ENCODE measurements at regions not wholly inside any gene's neighbourhood (a gene's known extent, or its start where the extent isn't known, plus 50 kb on each side); places are given as distances from the start of the nearest gene placed in this dataset.

DNA sequence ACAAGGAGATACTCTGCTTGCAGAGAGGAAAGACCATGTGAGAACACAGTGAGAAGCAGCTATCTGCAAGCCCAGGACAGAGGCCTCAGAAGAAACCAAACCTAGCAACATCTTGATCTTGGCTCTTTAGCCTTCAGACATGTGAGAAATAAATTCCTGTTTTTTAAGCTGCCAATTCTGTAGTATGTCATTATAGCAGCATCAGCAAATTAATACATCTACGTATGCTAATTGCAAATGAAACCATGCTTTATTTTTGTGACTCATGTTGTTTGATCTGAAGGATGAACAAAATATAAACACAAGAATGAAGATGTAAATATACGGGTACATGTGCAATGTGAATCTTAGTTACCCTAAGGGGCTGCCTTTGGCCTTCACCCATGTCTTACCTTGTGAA lies 714.4 kb upstream of the ARPP21 start:
- no peak for DNase-seq

DNA sequence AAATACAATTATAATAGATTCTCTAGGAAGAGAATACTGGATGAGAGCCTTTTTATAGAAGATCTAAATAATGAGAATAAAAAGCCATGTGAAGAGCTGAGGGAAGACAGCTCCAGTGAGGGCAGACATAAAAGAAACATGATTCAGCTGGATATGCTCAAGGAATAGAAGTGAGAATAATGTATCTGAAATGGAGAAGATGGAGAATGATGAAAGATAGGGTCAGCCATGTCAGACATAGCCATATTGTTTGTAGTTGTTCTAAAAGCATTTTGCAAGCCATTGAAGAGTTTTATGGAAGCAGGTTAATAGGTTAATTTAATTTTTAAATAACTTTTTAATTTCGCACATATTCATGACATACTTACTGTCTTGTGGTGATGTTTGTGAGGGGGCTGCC lies 713.5 kb upstream of the ARPP21 start:
- no peak for DNase-seq

DNA sequence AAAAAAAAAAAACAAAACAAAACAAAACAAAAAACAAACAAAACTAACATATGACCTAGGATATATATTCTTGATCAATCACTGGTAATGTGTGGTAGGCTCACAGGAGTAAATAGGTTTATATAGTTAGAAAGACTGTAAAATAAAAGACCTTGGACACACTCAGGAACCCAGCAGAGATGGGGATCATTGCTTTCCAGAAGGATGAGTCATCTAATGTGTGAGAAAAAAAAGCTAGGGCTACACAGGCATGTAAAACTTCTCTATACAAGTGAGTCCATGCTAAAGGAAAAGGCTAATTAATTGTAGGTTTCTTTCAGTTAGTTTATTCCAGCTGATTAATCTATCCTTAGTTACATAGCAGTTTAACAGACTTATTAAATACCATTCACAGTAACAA lies 710.3 kb upstream of the ARPP21 start:
- DNase-seq = no peak

DNA sequence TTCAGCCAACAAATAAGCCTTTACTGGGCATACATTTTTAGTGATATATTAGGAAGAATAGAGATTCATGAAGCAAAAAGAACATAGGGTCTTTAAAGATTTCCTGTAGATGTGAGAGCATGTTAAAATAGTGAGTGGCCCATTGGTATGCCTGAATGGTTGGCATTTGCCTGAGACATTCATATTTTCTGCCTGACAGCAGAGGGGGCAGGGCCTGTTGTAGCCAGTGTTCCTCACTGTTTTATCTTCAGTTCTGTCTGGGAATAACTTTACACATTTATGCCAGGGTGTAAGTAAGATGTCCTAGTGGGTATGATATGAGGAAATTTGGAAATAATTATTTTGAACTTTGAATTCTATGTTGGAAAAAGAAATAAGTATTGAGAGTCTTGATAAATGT lies 704.7 kb upstream of the ARPP21 start:
- DNase-seq = no peak

DNA sequence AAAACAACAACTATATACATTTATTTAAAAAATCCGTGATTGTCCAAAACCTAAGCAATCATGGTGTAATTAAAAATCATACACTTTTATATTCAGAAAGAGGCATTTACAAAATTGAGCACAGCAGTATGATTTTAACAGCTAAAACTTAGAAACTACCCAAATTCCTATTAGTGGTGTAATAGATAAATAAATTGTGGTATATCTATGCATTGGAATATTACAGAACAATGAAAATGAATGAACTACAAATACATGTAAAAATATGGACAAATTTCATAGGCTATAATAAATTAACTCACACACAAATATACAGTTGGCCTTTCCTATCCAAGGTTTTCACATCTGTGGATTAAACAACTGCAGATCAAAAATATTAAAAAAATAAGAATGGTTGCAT lies 700.5 kb upstream of the ARPP21 start:
- no peak for DNase-seq

DNA sequence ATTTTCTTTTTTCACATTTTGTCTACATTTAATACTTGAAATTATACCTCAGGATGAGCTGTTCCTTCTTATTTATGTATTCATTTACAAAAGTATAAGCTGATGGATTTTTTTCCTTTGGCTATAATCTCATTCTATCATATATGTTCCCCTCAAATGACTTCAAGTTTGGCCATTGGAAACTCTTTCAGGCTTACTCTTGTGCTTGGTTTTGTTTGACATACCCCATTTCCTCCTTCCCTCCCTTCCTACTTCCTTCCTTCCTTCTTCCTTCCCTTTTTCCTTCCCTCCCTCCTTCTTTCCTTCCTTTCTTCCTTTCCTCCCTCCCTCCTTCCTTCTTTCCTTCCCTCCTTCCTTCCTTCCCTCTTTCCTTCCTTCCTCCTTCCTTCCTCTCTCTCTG lies 697.1 kb upstream of the ARPP21 start:
- no peak for DNase-seq

DNA sequence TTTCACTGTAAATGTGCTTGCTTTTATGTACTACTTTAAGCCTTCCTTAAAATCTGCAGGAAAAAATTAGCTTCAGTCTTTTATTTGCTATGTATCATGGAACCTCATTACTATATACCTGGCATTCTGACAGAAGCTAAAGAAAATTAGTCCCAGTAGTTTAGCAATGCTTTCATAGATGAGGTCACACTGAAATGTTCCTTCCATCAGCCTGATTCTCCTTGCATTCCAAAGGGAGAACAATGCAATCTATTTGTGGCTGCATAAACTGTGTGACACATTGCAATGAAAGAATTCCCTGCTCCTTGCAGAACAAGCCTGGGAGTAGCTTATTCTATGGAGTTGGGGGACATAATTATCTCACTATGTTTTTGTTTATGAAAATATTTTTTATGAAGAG lies 691.5 kb upstream of the ARPP21 start:
- DNase-seq = no peak

DNA sequence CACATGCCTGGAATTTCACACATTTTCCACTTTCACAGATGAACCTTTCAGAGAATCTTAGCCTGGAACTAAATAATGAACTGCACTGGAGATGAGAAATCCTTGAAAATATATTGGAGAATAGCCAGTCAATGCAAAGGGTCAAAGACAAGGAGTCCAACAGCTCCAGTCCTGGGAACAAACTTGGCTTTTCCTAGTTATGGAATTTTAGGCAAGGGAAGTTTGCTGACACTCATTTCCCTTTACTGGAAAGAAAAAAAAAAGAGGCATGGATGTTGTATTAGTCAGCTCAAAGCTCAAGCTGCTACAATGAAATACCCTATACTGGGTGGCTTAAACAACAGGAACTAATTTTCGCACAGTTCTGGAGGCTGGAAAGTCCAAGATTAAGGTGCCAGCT lies 690.8 kb upstream of the ARPP21 start:
- DNase-seq = no peak

DNA sequence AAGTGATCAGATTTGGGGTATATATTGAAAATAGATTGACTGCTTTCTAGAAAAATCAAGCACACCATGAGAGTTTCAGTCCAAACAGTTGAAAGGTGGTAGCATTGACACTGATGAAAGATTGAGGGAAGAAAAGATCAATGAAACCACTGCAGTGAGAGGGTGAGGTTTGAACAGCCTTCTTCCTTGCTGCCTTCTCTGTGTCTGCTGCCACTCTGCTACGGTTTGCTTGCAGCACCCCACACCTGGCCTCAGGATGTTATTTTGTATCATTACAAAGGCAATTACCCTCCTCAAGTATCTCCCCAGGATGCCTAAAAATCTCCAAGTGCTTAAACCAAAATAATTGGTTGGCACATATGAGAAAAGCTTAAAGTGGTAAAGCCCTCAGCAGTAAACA lies 683.6 kb upstream of the ARPP21 start:
- DNase-seq = no peak

DNA sequence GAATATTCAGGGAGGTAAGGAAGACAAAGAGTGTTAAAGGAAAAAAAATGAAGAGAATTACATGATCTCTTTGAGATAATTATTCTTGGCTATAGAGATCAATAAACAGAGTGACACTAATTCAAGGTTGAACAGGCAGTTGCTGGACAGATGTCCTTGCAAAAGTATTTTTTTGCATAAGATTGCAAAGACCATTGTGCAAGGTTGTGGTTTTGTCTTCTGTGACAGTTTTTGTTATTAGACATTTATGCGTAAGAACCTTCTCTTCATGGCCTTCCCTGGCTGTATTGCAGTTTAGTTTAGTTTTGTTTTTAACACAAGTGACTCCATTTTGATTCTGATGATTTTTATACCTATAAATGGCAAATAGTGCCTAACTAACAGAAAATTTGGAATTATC lies 682.8 kb upstream of the ARPP21 start:
- no peak for DNase-seq

DNA sequence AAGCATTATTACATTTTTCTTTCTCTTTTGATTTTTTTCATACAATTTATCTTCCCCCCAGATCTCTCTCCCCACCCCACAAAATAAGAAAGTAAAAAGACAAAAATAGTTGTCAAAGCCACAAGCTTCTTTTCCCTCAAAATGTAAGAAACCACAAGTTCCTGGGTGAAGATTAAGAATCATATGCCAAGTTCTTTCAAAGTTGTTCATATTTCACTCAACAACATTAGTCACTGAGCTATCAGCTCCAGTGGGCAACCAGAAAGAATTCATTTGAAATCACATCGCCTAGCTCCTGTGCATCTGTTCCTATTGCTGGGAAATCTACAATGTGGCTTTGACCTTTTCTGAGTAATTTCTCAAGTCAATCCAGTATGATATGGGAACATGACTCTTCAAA lies 681.6 kb upstream of the ARPP21 start:
- DNase-seq = no peak

DNA sequence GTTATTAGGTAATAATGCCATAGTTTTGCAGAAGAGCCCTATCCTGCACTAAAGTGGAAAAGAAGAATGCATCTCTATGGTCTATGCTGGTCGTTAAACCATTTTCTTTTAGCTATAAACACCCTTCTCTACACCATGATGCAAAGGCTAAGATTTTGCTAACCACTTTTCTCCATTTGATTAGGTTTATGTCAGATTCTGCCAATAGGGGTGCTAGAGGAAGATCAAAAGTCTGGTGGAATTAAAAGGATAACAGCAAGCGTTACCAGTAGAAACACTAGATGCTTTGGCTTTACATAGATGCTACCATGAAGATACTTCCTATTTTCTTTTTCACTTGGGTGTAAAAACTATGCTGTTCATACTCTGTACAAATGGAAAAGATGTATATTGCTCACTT lies 669.8 kb upstream of the ARPP21 start:
- no peak for DNase-seq

DNA sequence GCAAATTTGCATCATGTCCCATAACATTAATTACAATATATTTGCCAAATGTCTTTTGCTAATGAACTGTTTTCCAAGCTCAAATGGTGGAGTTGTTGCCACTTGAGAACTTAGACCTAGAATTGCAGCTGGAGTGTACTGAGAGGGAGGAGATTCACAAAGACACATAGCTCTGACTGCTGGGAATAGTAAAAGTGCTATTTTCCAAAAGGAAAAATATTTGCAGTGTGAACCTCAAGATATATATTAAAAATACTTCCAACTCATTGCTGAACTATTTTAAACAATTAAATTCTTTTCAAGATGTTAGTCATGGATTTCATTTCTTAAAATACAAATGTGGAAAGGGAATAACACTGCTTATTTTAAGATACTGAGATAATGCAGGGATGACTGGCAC lies 666.8 kb upstream of the ARPP21 start:
- DNase-seq = no peak

DNA sequence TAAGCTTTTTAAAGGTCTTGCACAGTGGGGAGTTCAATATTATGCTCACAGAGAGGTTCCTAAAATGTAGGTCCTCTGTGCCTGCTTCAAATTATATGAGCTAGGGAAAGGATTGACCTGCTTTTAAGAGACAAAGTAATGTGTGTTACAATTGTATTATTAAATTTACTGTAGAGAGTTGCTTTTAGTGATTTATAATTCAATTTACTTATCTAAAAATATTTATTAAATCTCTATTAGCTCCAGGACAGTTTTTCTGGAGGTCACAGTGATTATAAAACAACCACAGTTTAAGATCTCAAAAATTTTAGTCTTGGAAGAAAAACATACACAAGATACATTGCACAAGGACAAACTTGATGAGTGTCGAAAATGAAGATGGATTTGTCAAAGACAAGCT lies 665.7 kb upstream of the ARPP21 start:
- DNase-seq = no peak

DNA sequence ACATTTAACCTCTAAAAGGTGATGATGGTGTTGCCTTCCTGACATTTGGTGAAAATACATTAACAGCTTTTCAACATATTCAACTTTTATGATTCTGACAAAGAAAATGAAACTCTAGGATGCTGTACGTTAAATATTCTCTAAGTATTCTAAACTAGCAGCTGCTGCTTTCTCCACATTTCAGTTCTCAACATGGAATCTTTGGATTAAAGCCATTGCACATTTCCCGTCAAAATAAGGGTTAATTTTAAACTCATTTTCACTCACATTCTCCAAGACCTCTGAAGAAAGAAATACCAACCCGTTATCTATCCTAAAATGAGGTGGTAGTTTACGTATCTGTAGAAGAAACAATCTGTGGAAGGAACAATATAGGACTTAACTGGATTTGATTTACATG lies 655.7 kb upstream of the ARPP21 start:
- no peak for DNase-seq

DNA sequence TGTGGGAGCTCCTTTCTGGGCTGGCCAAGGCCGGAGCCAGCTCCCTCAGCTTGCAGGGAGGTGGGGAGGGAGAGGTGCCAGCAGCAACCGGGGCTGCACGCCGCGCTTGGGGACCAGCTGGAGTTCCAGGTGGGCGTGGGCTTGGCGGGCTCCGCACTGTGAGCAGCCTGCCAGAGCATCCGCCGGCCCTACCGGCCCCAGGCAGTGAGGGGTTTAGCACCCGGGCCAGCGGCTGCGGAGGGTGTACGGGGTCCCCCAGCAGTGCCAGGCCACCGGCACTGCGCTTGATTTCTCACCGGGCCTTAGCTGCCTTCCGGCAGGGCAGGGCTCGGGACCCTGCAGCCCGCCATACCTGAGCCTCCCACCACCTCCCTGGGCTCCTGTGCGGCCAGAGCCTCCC lies 651.0 kb upstream of the ARPP21 start:
- DNase-seq = no peak

DNA sequence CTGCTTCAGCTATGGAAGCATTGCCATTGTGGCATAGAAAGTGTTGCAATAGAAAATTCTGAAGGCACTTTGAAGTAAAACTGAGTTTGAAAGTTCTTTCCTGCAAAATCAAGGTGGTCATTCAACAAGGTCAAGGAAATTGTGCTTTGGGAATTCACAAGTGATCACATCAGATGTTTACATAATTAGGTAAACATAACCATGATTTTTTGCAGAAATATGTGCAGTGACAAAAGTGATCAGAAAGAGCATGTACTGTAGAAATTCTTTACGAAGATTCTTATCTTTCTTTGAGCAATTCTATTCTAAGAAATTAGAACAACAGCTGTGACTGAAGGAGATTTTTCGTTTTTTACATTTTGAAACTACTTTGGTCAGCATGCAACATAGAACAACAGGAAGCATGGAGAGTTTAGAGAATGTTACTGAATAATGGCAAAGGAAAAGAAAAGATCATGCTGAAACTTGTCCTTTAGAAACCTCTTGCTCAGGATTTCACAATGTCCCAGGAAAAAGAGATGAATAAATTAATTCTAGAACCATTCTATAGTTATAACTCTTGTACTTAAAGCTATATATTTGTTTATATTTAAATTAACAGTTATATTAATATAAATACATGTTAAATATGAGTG lies 643.4 kb upstream of the ARPP21 start:
- DNase-seq = no peak

DNA sequence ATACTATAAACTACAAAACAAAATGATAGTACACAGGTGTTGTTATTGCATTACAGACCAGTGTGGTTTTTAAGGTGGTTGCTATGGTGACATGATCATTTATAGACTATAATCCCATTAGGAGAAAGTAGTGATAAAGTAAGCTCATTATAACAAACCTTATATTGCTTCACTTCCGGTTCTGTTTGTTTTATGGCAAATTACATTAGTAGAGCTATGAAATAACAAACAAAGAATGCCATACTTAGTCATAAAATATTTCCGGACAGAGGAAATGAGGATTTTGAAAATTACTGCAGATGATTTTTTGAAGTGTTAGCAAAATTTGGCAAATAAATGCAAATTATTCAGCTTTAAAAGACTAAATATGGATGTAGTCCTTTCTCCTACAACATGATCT lies 640.4 kb upstream of the ARPP21 start:
- DNase-seq = no peak

DNA sequence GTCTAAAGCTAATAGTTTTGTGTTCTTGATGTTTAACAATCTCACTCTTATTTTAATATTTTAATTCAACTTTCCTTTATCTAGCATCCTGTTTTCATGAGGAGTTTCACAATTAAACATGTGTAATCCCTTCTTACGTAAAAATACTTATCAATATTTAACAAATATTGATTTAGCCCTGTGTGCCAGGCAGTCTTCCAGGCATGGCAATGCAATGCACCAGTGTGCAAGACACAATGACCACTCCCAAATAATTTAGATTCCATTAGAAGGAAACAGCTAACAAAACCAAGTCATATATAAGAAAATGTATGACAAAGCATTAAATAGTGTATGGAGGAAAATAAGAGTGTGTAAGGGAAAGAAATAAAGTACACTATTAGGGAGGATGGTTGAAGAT lies 627.1 kb upstream of the ARPP21 start:
- no peak for DNase-seq

DNA sequence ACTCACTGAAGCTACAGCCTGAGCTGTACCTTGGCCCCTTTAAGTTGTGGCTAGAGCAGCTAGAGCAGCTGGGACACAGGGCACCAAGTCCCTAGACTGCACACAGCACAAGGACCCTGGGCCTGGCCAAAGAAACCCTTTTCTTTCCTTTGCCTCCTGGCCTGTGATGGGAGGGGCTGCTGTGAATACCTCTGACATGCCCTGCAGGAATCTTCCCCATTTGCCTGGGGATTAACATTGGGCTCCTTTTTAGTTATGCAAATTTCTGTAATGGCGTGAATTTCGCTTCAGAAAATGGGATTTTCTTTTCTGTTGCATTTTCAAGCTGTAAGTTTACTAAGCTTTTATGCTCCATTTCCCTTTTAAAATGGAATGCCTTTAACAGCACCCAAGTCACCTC lies 611.2 kb upstream of the ARPP21 start:
- no peak for DNase-seq

DNA sequence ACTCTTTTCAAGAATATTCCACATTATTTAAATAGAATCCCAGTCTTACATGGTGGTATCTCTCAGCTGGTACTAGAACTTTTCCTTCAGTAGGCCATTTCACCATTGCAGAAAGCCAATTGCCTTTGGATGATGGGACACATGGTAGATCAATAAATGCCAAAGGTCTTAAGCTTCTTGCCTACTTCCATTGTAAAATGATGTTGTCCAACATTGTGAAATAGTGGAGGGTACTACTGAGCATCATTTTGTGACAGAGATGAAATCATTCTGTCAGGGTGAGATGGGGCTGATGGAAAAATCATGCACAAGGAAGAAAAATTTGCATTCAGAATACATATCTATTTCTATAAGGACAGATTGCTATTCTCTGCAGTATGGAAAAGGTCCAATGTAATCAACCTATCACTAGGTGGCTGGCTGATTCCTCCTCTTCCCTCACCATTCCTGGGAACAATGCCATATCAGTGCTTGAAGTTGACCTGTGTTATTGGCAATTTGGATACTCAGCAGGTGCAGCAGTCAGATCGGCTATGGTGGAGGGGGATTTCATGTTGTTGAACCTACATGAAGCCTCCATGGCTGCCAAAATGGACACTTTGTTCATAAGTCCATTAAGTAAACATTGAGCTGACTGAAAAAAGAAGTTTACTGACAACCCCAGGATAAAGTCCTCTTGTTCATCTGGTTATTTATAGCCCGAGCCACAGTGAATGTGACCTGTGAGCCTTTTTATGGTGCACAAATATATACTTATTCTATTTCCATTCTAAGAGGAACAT lies 596.9 kb upstream of the ARPP21 start:
- peak; percentile 65 for DNase-seq

DNA sequence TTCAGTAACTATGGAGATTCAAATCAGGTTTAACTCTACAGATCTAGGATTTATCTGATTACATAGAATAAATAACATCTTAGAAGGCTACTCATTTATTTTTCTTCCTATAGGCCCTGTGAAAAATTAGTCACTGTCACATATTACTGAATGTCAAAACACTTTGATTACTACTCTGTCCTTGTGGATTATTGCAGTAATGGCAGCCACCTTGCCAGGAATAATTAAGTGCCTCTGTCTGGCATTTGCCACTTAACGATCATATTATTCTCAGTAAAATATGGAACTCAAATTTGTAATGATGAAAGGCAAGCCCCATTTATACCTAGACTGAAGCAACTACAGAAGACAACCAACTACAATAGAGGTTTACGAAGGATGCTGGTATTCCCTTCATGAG lies 596.3 kb upstream of the ARPP21 start:
- DNase-seq = no peak

DNA sequence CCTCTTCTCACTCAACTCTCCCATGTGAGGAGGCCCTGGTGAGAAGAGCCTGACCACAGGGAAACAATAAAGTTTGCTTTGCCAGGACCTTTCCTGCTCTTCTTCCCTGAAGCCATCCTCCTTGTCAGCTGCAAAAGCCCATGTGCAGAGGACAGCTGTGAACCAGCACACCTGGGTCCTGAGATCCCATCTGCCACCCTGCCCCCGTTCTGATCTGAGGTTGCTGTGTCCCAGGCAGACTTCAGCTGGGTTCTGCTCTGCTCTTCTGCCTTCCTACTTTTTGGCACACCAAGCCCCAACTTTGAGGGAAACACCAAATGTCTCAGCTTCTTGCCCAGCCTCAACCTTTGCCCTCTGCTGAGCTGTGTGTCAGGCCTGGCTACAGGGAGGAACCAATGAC lies 595.1 kb upstream of the ARPP21 start:
- no peak for DNase-seq

DNA sequence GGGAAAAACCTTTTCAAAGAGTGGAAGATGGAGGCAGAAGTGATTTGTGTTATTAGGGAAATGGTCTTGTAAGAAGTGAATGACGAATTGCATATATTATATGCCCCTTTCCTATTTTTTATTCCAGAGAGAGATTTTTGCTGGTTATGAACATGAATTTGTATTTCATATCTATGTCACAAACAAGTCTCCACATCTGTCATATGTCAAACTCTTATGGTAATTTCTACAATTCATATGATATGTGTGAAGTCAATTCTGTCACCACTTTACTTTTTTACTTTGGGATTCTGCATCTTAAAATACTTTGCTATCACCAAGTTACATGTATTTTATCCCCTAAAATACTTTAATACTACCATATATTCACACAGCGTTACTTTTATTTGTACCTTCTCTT lies 594.2 kb upstream of the ARPP21 start:
- no peak for DNase-seq

DNA sequence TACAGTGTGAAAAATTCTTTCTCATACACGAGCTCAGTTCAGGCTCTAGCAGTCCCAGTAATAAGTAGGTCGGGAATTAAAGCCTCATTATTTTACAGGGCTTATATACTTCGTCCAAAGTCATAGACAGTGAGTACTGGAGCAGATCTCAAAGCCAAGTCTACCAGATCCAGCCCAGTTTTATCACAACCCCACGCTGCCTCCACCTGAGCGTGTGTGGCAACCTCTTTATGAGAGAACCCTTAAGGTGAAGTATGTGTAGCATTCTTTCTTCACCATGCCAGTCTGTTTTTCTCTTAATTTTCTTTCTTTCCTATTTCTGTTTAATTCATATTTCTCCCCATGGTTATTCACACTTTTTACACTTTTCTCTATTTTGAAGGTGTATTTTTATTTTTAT lies 574.6 kb upstream of the ARPP21 start:
- DNase-seq = no peak
